ENCODE measurements at regions not wholly inside any gene's neighbourhood (a gene's known extent, or its start where the extent isn't known, plus 50 kb on each side); places are given as distances from the start of the nearest gene placed in this dataset.

GRCh38 chr11:18853086-18853720 lies 61.6 kb upstream of the PTPN5 start:
- TF ChIP-seq, protein P1, sequence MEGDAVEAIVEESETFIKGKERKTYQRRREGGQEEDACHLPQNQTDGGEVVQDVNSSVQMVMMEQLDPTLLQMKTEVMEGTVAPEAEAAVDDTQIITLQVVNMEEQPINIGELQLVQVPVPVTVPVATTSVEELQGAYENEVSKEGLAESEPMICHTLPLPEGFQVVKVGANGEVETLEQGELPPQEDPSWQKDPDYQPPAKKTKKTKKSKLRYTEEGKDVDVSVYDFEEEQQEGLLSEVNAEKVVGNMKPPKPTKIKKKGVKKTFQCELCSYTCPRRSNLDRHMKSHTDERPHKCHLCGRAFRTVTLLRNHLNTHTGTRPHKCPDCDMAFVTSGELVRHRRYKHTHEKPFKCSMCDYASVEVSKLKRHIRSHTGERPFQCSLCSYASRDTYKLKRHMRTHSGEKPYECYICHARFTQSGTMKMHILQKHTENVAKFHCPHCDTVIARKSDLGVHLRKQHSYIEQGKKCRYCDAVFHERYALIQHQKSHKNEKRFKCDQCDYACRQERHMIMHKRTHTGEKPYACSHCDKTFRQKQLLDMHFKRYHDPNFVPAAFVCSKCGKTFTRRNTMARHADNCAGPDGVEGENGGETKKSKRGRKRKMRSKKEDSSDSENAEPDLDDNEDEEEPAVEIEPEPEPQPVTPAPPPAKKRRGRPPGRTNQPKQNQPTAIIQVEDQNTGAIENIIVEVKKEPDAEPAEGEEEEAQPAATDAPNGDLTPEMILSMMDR (IDR thresholded peaks at IDR 0.05) = no peak
- no peak for TF ChIP-seq POLR2A (IDR thresholded peaks at IDR 0.05)
